Kidney capillary endothelial cell (primary cell): ENCODE measurements at regions not wholly inside any gene's neighbourhood (a gene's known extent, or its start where the extent isn't known, plus 50 kb on each side); places are given as distances from the start of the nearest gene placed in this dataset.
A peak's percentile ranks its signal among the peaks of the same experiment; 100 is the strongest.
"Not testable (repeated sequence)": the region's sequence is repeated elsewhere in the genome, so short reads cannot be mapped to it uniquely, and the experiment has no call there.

Experiments used
- DNase-seq: peaks from one replicate; pipeline ENCODE4 v3.0.0-alpha.2; 2018; ENCODE audit warnings: low spot score

DNA sequence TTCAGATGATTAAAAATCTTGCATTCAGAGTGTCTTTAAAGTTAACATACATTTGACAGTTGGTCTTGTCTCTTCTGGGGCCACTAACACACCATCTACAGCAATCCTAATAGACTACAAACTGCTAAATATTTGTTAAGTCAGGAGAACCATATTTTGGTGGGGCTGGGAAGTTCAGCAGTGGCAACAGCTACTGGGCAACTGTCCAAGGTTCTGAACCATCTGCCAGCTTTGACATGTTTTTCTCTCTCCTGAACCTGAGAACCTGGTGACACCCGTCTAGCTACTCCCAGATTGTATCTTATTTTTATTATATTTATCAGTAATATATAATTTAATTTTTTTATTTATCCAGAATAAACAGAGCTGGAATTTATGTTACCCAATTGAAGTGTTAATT lies 199.0 kb upstream of the DPYD start:
- no peak for DNase-seq

GRCh38 chr1:98113811-98114210 lies 193.0 kb upstream of the DPYD start:
- no peak for DNase-seq

DNA sequence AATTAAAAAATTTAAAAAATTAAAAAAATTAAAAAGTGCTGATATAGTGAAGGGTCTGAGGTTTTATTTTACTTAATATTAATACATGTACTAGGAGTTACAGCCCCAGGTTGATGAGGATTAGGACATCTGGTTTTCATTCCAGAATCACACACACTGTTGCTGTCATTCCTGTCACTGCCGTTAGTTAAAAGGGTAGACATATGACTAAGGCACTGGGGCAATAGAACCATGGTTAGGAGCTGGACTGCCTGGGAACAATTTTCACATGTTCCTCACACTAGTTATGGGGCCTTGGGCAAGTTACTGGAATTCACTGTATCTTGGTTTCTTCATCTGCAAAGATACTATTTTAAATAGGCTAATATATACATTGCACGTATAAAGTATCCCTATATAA lies 191.8 kb upstream of the DPYD start:
- DNase-seq, result no peak

DNA sequence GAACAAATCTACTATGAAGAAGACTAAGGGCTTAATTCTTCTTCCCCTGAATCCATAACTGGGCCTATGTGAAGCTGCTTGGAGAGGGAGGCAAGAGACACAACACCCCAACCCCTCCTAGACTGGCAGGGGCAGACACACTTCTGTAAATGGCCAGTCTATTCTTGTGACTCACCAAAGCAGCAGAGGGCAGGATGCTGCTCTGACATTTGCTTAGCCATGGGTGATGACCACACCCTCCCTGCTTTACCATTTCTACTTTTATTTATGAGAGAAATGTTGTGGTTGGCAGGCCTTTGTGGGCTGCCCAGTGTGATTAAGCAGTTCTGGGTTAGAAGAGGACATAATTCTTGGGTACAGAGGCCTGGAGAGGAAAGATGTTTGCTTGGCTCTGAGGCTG lies 189.8 kb upstream of the DPYD start:
- DNase-seq, result no peak

- not testable (repeated sequence) for DNase-seq
Measured at GRCh38 chr1:98108378-98108777, 187.5 kb upstream of the DPYD start.

DNA sequence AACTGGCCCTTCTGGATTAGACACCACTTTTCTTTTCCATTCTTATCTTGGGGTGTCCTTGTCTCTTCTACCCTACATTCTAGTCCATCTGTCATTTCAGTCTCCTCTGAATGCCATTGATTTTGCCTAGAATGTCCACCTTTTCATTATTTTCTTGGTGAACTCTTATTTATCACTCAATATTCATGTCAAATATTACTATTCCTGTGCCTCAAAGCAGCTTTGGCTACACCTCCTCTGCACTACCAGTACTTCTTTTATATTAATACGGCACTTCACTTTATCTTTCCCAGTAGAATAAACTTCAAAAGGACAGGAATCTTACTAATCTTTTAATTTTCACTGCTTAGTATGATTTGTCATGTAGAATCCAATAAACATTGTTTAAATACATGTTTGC lies 186.4 kb upstream of the DPYD start:
- no peak for DNase-seq

DNA sequence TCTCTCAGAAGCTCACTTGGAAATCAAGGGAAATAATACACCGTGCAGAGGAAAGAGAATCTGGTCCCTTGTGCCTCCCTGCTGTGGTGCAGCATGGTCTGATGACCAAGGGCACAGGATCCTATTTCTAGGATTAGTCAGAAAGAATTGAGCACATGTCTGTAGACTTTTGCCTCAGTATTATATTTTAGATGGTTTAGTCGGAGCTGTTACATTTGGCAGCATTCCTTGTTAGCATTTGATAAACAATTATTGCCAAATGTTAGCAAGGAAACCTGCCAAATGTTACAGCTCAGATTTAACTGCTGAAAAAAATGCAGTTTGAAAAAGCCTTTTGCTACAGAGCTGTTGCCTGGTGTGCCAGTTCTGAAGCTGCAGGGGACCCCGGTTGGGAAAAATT lies 183.5 kb upstream of the DPYD start:
- no peak for DNase-seq

DNA sequence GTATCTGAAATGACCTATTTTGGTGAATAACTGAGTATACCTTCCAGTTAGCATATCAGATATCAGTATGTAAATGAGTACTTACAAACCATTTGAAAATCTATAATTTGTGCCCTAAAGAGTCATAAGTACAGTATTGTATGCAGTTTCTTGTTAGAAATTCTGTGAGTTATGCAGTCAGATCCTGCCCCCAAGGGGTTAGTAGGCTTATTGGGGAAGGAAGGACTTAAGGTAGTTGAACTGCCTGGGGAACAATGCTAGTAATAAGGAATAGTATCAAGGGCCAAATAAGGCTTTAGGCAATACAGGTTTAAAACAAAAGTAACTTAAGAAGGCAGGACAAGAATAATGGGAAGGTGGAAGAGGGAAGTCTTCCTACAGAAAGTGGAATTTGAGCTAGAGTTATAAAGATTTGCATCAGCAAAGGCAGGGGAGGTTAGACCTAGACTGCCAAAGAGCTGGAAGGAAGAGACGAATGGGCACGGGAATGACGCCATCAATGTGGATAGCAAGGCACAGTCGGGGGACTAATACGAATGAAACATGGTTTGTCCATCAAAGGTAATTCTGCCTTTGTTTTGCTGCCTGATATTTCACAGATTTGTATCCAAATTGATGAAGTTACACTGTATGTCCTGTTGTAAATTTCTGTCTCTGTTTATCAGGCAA lies 182.9 kb upstream of the DPYD start:
- DNase-seq, result no peak

DNA sequence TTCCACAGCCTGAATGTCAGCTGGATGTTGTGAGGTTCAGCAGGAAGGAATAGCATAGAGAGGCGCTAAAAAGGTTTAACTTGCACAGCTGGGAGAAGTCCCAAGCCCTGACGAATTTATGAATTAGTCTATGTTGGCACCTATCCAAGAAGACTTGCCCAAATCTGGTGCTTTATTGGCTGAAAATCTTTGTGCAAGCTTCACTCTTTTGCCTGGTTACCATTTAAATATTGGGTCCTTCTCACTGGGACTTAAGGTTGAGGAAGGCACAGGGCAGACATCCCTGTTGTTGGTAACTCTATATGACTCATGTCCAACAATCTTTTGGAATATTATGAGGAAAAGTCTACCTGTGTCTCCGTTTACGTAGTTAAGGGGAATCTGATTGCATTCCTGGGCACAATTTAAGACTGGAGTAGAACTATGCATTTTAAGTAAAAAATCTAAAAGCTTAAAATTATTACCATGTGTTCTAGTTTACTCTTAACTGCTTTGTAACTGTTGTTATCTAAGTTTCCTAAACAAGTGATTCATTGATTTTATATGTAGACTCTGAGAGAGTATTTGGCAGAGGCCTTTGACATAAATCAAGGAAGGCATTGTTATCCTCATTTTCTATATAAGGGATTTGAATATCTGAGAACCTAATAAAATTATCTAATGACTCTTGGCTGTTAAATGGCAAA lies 181.7 kb upstream of the DPYD start:
- DNase-seq, result no peak

DNA sequence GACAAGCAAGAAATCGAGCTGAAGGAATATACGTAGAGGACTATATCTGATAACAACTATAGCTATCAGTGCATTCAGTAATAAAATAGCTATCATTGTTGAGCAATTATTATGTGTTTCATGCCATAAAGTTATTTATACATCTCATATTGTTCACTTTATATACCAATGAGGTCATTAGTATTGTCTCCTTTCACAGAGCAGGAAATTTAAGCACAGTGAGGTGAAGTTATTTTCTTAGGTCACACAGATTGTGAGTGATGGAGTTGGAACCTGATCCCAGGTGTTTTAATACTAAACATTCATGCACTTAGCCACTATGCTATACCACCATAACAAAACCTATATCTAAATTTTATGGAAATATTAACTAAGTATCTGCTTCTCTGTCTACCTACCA lies 180.5 kb upstream of the DPYD start:
- DNase-seq, result no peak

- DNase-seq, result no peak
Measured at GRCh38 chr1:98099501-98099900, 178.7 kb upstream of the DPYD start.

GRCh38 chr1:98098473-98098872 lies 177.6 kb upstream of the DPYD start:
- no peak for DNase-seq

- no peak for DNase-seq
Measured at GRCh38 chr1:98090351-98090750, 169.5 kb upstream of the DPYD start.

DNA sequence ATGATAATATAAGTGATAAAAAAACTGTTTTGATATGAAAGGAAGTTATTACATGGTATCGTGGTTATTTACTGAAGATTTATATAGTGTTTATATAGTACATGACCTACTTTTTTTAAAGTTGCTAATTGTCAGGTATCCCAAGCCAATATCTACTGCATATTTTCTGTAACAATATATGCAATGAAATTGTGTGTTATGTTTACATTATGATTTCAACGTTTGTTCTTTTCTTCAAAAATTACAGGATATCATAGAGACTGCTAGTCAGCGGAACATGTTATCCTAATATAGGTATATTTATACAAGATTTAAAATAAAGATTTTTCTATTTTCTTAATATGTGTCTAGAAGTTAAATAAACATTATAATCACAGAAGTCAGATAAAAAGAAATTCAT lies 167.5 kb upstream of the DPYD start:
- no peak for DNase-seq

DNA sequence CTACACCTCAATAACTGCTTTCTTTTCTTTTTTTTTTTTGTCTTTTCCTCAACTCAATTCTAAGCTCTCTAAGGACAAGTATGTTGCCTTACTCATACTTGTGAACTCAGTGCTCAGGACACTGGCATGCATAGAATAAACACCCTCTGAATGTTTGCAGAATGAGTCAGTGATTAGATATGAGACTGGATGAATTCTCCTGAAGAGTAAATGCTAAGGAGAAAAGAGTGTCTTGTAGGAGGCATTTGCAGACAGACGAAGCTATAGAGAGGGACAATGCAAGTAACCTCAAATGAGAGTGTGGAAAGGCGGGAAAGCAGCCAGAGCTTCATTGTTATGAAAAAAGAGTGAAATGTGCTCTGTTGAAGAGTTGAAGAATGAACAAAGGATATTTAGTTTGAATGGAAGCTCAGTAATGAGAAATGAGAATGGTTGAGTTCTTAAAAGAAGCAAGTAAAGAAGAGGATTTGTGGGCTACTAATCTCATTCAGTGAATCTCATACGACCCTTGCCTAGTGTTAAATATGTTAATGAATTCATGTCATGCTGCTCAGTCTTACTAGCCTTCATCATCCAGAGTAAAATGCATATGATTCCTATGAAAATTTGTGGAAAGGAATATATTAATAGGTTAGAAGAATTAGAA lies 166.1 kb upstream of the DPYD start:
- peak; percentile 62 for DNase-seq

DNA sequence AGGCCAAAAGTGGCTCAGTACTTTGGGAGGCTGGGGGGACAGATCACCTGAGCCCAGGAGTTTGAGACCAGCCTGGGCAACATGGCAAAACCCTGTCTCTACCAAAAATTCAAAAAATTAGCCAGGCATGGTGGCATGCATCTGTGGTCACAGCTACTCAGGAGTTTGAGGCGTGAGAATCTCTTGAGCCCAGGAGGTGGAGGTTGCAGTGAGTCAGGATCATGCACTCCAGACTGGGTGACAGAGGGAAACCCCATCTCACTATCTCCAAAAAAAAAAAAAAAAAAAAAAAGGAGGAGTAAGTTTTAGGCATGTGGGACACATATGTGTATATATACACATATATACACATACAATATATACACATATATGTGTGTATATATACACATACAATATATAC lies 165.3 kb upstream of the DPYD start:
- DNase-seq, result no peak

DNA sequence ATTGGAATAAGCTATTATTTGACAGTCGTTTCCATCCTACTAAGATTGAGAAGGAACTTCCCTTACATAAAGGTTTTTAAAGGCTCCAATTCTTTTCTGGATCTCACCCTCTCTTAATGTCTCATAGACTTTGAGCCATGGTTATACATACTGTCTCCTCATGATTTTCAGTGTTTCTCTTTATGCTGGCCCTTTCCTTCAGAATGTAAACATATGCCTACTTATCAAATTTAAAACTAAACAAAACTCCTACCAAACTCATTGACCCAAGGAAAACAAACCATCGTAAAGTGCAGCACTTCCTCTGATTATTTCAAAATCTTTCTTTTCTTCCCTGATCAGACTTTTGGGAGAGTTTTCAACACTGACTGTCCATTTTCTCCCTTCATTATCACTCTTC lies 163.4 kb upstream of the DPYD start:
- no peak for DNase-seq

DNA sequence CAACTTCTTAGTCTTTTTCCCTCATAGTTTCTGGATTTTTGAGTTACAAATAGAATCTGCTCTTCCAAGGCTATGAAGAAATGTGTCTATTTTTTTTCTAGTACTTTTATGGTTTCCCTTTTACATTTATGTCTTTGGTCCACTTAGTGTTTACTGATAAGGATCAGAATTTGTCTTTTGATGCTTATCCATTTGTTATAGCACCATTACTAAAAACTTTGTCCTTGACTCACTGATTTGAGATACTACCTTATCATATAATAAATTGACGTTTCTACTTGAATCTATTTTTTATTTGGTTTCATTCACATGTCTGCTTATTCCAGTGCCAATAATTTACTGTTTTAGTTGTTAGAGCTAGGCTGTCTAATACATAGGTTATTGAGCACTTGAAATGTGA lies 161.1 kb upstream of the DPYD start:
- no peak for DNase-seq

DNA sequence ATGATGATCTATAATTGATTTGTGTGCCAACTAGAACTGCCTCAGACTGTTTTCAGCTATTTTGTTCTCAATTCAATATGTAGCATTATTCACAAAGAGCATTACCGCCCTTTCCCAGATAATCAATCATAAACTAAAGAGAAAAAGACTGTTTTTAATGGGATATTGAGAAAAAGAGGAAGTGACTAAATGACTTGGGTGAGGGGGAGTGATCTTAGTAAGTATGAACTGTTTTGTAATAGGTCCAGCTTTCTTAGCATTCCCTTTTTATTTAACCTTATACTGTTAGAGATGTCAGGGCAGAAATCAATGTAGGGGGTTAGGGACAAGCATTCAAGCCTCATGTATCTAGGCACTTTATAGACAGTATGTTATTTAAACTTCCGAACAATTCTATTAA lies 157.8 kb upstream of the DPYD start:
- no peak for DNase-seq

DNA sequence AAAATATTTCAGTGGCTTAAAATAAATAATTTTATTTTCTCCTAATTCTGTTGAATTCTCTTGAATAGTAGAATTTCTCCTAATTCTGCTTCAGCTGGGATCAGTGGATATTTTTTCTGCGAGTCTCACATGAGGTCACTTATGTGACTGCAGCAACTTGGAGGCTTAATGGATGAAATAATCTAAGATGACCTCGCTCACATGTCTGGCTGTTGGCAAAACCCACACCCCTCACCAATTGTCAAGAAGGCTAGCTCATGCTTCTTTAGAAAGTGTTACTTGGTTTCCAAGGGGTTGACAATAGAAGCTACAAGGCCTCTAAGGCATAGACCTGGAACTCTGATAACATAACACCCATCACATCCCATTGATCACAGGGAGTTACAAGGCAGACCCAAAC lies 156.9 kb upstream of the DPYD start:
- no peak for DNase-seq

DNA sequence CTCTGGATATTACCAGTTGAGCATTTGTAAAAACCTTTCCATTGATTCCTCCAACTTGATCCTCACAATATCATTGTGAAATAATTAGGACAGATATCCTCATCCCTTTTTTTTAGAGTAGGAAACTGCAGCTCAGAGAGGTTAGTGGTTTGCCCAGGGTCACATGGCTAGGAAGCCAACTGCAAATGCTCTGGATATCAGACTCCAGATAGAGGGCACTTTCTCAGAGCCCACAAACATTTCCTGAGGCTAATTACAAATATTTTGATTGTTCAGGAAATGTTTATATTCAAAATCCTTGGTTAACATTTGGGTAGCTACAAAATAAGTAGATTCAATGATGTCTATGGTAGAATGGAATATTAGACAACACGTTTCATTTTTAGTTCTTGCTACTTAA lies 154.8 kb upstream of the DPYD start:
- DNase-seq, result no peak

GRCh38 chr1:98073823-98074222 lies 153.0 kb upstream of the DPYD start:
- no peak for DNase-seq

DNA sequence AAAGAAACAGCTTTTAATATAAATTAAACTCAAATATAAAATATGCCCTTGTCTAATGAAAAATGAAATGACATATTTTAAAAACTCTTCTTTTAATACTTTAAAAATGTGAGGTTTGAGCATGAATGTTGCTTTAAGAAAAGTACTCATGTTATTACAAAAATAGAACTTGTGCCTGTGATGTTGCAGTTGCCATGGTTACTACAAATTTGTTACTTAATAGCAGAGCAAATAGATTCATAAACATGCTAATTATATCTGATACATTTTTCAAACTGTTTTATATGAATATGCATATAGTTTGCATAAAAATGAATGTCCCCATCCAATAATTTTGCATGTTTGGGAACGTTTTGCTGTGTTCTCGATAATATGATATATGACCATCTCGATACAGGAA lies 152.3 kb upstream of the DPYD start:
- no peak for DNase-seq

GRCh38 chr1:98072047-98072446 lies 151.2 kb upstream of the DPYD start:
- DNase-seq, result no peak
